ENCODE measurements at regions not wholly inside any gene's neighbourhood (a gene's known extent, or its start where the extent isn't known, plus 50 kb on each side); places are given as distances from the start of the nearest gene placed in this dataset.
A peak's percentile ranks its signal among the peaks of the same experiment; 100 is the strongest.

DNA sequence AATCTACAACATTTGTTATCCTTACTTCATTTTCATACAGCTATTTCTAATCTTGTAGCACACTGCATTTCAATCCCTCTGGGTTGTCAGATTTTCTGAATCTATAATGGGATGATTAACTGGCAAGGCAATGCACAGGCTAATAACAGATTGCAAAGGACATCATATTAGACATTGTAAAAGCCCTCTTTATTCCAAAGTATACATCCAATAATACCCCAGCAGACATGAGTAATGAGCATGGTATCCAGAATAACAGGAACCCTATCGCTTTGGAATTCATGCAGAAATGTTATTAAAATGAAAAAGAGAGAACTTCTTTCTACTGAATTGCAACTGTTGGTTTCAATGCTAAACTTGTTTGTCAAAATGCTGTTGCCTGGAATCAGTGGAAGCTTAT lies 122.9 kb downstream of the C4orf33 start:
- DNase-seq (ENCODE audit: low spot score) = no peak
- TF ChIP-seq, protein P1, sequence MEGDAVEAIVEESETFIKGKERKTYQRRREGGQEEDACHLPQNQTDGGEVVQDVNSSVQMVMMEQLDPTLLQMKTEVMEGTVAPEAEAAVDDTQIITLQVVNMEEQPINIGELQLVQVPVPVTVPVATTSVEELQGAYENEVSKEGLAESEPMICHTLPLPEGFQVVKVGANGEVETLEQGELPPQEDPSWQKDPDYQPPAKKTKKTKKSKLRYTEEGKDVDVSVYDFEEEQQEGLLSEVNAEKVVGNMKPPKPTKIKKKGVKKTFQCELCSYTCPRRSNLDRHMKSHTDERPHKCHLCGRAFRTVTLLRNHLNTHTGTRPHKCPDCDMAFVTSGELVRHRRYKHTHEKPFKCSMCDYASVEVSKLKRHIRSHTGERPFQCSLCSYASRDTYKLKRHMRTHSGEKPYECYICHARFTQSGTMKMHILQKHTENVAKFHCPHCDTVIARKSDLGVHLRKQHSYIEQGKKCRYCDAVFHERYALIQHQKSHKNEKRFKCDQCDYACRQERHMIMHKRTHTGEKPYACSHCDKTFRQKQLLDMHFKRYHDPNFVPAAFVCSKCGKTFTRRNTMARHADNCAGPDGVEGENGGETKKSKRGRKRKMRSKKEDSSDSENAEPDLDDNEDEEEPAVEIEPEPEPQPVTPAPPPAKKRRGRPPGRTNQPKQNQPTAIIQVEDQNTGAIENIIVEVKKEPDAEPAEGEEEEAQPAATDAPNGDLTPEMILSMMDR (conservative IDR thresholded peaks at IDR 0.05; ENCODE audit: low read depth, low read length) = no peak
- TF ChIP-seq EZH2 (IDR thresholded peaks at IDR 0.05; ENCODE audit: borderline replicate concordance, low read depth, low read length, poor library complexity, severe bottlenecking) = no peak
- H3K4me3 ChIP-seq (ENCODE audit: low read depth, low read length, poor library complexity, severe bottlenecking) = no peak overlapping the region
- no peaks in the 10 kb centered on the region for H3K9me3 ChIP-seq (ENCODE audit: low read depth, low read length, poor library complexity, severe bottlenecking)
- no peak overlapping the region for H3K27ac ChIP-seq (ENCODE audit: low read depth, low read length, poor library complexity, severe bottlenecking)
- no peaks in the 10 kb centered on the region for H3K36me3 ChIP-seq (ENCODE audit: insufficient read depth, low read length, poor library complexity, severe bottlenecking)
- no TSS peak for BruUV-seq (replicated peaks)
- no peaks in the 10 kb centered on the region for H3K27me3 ChIP-seq (replicated peaks; ENCODE audit: insufficient read depth, low read depth, low read length, poor library complexity)
- POLR2A ChIA-PET (ENCODE audit: low non-redundant PET) = no interaction called here
- CTCF ChIA-PET = no interaction called here
- intact Hi-C loops (cut with micrococcal nuclease; ENCODE audit: unreplicated experiment) = loop anchor here (5.0 kb wide), 2 partner anchors 123 to 423 kb away; no protein-coding TSS in a partner anchor
- H3K4me1 ChIP-seq (ENCODE audit: insufficient read depth, low read length, poor library complexity, severe bottlenecking) = no peaks in the 10 kb centered on the region

DNA sequence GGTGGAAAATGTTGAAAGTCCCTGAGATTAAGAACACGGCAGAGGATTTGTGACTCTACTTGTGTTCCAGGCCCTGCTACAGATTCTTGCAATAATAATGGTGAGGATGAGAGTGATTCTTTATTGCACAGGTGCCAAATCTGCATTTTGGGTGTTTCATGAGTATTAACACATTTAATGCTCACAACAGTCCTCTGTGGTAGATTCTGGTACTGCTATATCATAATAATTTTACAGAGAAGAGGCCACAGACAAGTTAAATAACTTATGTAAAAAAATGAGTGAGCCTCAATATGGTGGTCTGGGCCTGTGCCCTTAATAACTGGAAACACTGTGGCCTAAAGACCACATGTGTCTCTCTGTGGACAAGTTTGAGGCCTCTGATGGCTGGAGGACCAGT lies 124.3 kb downstream of the C4orf33 start:
- TF ChIP-seq, protein P1 (conservative IDR thresholded peaks at IDR 0.05; ENCODE audit: low read depth, low read length) = no peak
- no peak for TF ChIP-seq EZH2 (IDR thresholded peaks at IDR 0.05; ENCODE audit: borderline replicate concordance, low read depth, low read length, poor library complexity, severe bottlenecking)
- intact Hi-C loops (cut with micrococcal nuclease; ENCODE audit: unreplicated experiment) = no loop called here
- Histone ChIP-seq H3K27ac (ENCODE audit: low read depth, low read length, poor library complexity, severe bottlenecking) (no peak overlapping the region), H3K9me3 (ENCODE audit: low read depth, low read length, poor library complexity, severe bottlenecking) (no peaks in the 10 kb centered on the region), H3K27me3 (replicated peaks; ENCODE audit: insufficient read depth, low read depth, low read length, poor library complexity) (no peaks in the 10 kb centered on the region), H3K36me3 (ENCODE audit: insufficient read depth, low read length, poor library complexity, severe bottlenecking) (no peaks in the 10 kb centered on the region), H3K4me3 (ENCODE audit: low read depth, low read length, poor library complexity, severe bottlenecking) (no peak overlapping the region), H3K4me1 (ENCODE audit: insufficient read depth, low read length, poor library complexity, severe bottlenecking) (no peaks in the 10 kb centered on the region)
- ChIA-PET POLR2A (ENCODE audit: low non-redundant PET) (no interaction called here), CTCF (no interaction called here)
- no peak for DNase-seq (ENCODE audit: low spot score)
- no TSS peak for BruUV-seq (replicated peaks)

DNA sequence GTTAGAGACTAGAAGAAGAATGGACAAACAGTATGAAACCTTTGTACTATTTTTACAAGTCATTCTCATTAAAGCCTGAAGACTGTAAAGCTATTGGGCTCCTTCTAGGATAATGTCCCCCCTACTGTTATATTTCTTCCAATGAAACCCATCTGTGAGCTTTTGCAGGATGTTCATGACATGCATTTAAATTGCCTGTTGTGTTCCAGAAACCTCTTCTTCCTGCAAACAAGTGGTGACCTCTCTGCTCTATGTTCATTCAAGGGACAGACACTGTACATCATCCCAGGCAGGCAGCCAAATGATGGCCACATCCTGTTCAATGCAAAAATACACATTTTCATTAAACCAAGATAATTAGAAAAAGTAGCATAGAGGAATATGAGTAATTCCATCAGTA lies 128.0 kb downstream of the C4orf33 start:
- Histone ChIP-seq H3K27ac (ENCODE audit: low read depth, low read length, poor library complexity, severe bottlenecking) (no peak overlapping the region), H3K9me3 (ENCODE audit: low read depth, low read length, poor library complexity, severe bottlenecking) (no peaks in the 10 kb centered on the region), H3K36me3 (ENCODE audit: insufficient read depth, low read length, poor library complexity, severe bottlenecking) (no peaks in the 10 kb centered on the region), H3K27me3 (replicated peaks; ENCODE audit: insufficient read depth, low read depth, low read length, poor library complexity) (no peaks in the 10 kb centered on the region), H3K4me3 (ENCODE audit: low read depth, low read length, poor library complexity, severe bottlenecking) (no peak overlapping the region), H3K4me1 (ENCODE audit: insufficient read depth, low read length, poor library complexity, severe bottlenecking) (no peaks in the 10 kb centered on the region)
- CTCF ChIA-PET = no interaction called here
- POLR2A ChIA-PET (ENCODE audit: low non-redundant PET) = no interaction called here
- DNase-seq (ENCODE audit: low spot score) = peak; percentile 76
- no TSS peak for BruUV-seq (replicated peaks)
- intact Hi-C loops (cut with micrococcal nuclease; ENCODE audit: unreplicated experiment) = no loop called here
- TF ChIP-seq, protein P1 (conservative IDR thresholded peaks at IDR 0.05; ENCODE audit: low read depth, low read length) = no peak
- no peak for TF ChIP-seq EZH2 (IDR thresholded peaks at IDR 0.05; ENCODE audit: borderline replicate concordance, low read depth, low read length, poor library complexity, severe bottlenecking)

Data from A673 (cell line).